GM12878 (cell line): ENCODE measurements at regions not wholly inside any gene's neighbourhood (a gene's known extent, or its start where the extent isn't known, plus 50 kb on each side); places are given as distances from the start of the nearest gene placed in this dataset.

Source experiments
- ATAC-seq: fragments of 200-7000 bp; cut with Tn5 transposase; 3 replicates; pipeline ENCODE4 v1.9.1; 2020; ENCODE audit warnings: mild to moderate bottlenecking, moderate library complexity
- BruUV-seq: library from RNA; stranded (reverse); fragments of 400-500 nt; replicated peaks from 2 replicates; lab custom pipeline; 2021; lab: Mats Ljungman, UMichigan
- CTCF ChIA-PET: fragments of 300-600 bp; sonication (Branson Sonifier 250); formaldehyde crosslinking; extraction: SDS; loops from one replicate; lab custom pipeline; 2021; ENCODE audit warnings: inconsistent platforms; lab: Yijun Ruan, JAX
- POLR2A ChIA-PET: fragments of 350-600 bp; formaldehyde crosslinking; extraction: SDS; loops from one replicate; lab custom pipeline; 2021; ENCODE audit warnings: inconsistent platforms; lab: Charles Lee
- RAD21 ChIA-PET: fragments of 300-600 bp; sonication (Branson Sonifier 250); formaldehyde crosslinking; loops from one replicate; lab custom pipeline; 2023; ENCODE audit warnings: antibody characterized with exemption; ENCODE audit not compliant: unreplicated experiment; lab: Charles Lee
- SMC1A ChIA-PET: fragments of 300-600 bp; sonication (Branson Sonifier 250); formaldehyde crosslinking; loops from one replicate; lab custom pipeline; 2023; ENCODE audit not compliant: unreplicated experiment, uncharacterized antibody; lab: Charles Lee
- DNase-seq: peaks from one replicate; pipeline ENCODE4 v3.0.0-alpha.2; 2011; ENCODE audit warnings: low read depth, low spot score
- FAIRE-seq: peaks from 3 replicates; lab custom pipeline; 2011; peaks lifted over from hg19 to GRCh38; lab: Jason Lieb, UNC
- H2AFZ ChIP-seq: 2 replicates; pipeline ENCODE4 v1.6.0; 2011; ENCODE audit warnings: low read depth, low read length, control low read depth; ENCODE audit not compliant: control insufficient read depth
- H3K27ac ChIP-seq: 2 replicates; pipeline ENCODE4 v1.5.1; 2011; ENCODE audit warnings: control low read depth; ENCODE audit not compliant: control insufficient read depth, insufficient read depth
- H3K27me3 ChIP-seq, 2 experiments: replicated peaks in 1 of 2; 2 replicates each; pipeline versions ENCODE4 v1.6.0 to v1.6.1; 2011; ENCODE audit warnings: low read length in 1 of 2; ENCODE audit not compliant: control insufficient read depth in 2 of 2, insufficient read depth in 2 of 2
- H3K36me3 ChIP-seq, 2 experiments: 2 replicates each; pipeline ENCODE4 v1.5.1; 2011; ENCODE audit warnings: low read length in 1 of 2; ENCODE audit not compliant: control insufficient read depth in 2 of 2, insufficient read depth in 2 of 2
- H3K4me1 ChIP-seq: 2 replicates; pipeline ENCODE4 v1.6.1; 2011; ENCODE audit warnings: mild to moderate bottlenecking, low read length, moderate library complexity, mixed read lengths; ENCODE audit not compliant: control insufficient read depth, insufficient read depth
- H3K4me2 ChIP-seq: 2 replicates; pipeline ENCODE4 v1.6.0; 2011; ENCODE audit warnings: control low read depth; ENCODE audit not compliant: control insufficient read depth, insufficient read depth
- H3K4me3 ChIP-seq: fragments of 200-600 bp; sonication (generic); 2 replicates; pipeline ENCODE4 v1.5.1; 2016
- H3K79me2 ChIP-seq: 2 replicates; pipeline ENCODE4 v1.6.0; 2011; ENCODE audit warnings: low read length; ENCODE audit not compliant: control insufficient read depth, insufficient read depth
- H3K9ac ChIP-seq: 2 replicates; pipeline ENCODE4 v1.8.0; 2011; ENCODE audit warnings: low read length, control low read depth, mixed read lengths; ENCODE audit not compliant: control insufficient read depth, insufficient read depth
- H3K9me3 ChIP-seq: replicated peaks from 3 replicates; pipeline ENCODE4 v1.5.1; 2011; ENCODE audit warnings: mild to moderate bottlenecking, low read length; ENCODE audit not compliant: control insufficient read depth, insufficient read depth
- H4K20me1 ChIP-seq: 2 replicates; pipeline ENCODE4 v1.6.0; 2011; ENCODE audit not compliant: control insufficient read depth, insufficient read depth
- ASH2L ChIP-seq: fragments of 300-600, 200-600 bp; sonication (generic); IDR thresholded peaks from 2 replicates; pipeline ENCODE4 v1.6.1; 2017; ENCODE audit warnings: low read depth, mild to moderate bottlenecking, borderline replicate concordance
- CBFB ChIP-seq: IDR thresholded peaks from 2 replicates; pipeline ENCODE4 v1.6.1; 2016; ENCODE audit warnings: antibody characterized with exemption, low read depth
- EP300 ChIP-seq, 2 experiments: fragments of 150-350 bp in 1 of 2; IDR thresholded peaks; 2 replicates each; pipeline ENCODE4 v1.6.1; 2011 to 2012; ENCODE audit warnings: low read depth in 2 of 2, low read length in 2 of 2, borderline replicate concordance in 1 of 2, improper control_type of control experiment in 1 of 2, inconsistent platforms in 1 of 2; ENCODE audit not compliant: control insufficient read depth in 1 of 2
- ESRRA ChIP-seq: IDR thresholded peaks from 2 replicates; pipeline ENCODE4 v1.6.1; 2012; ENCODE audit warnings: mild to moderate bottlenecking, low read length, improper control_type of control experiment
- HDAC2 ChIP-seq: fragments of 200-600 bp; sonication (generic); IDR thresholded peaks from 2 replicates; pipeline ENCODE4 v1.6.1; 2017
- MEF2A ChIP-seq: IDR thresholded peaks from 2 replicates; pipeline ENCODE4 v1.6.1; 2011; ENCODE audit warnings: low read depth, mild to moderate bottlenecking, low read length, moderate library complexity; ENCODE audit not compliant: insufficient read depth
- MXI1 ChIP-seq: fragments of 150-350 bp; IDR thresholded peaks from 2 replicates; pipeline ENCODE4 v1.6.1; 2011; ENCODE audit warnings: low read depth, mild to moderate bottlenecking, inconsistent platforms, low read length, improper control_type of control experiment
- RAD21 ChIP-seq: IDR thresholded peaks from 2 replicates; pipeline ENCODE4 v1.6.1; 2011; ENCODE audit warnings: mild to moderate bottlenecking, low read depth, low read length, moderate library complexity; ENCODE audit not compliant: insufficient read depth
- SRF ChIP-seq, 2 experiments: IDR thresholded peaks; 2 replicates each; pipeline ENCODE4 v1.6.1; 2011; ENCODE audit warnings: low read depth in 2 of 2, low read length in 2 of 2, mild to moderate bottlenecking in 1 of 2, moderate library complexity in 1 of 2
- YY1 ChIP-seq: IDR thresholded peaks from 2 replicates; pipeline ENCODE4 v1.6.1; 2011; ENCODE audit warnings: low read depth, mild to moderate bottlenecking, low read length
- ZNF274 ChIP-seq: IDR thresholded peaks from one replicate; pipeline ENCODE4 v1.8.0; 2011; ENCODE audit not compliant: insufficient read length, insufficient read depth
- WGBS: methylation state at CpG from one replicate; pipeline ENCODE4 v1.1.6; 2016; ENCODE audit warnings: low lambda C conversion rate; ENCODE audit not compliant: insufficient replicate concordance, insufficient coverage; ENCODE audit errors: missing lambda C conversion rate; 5-methylcytosine and 5-hydroxymethylcytosine counted together
- in situ Hi-C: fragments of 300-500 bp; cut with MboI; formaldehyde crosslinking; loops from 9 replicates; pipeline ENCODE4 v1.14.3; 2018; ENCODE audit warnings: mixed read lengths
- intact Hi-C: fragments of 100-400 bp; cut with micrococcal nuclease; formaldehyde crosslinking; loops from one replicate; pipeline ENCODE4 v1.14.2; 2022; ENCODE audit not compliant: unreplicated experiment
- TF ChIP-seq, protein P1 (sequence below): fragments of 450-650 bp; IDR thresholded peaks from 2 replicates; pipeline ENCODE4 v1.6.1; 2017; ENCODE audit warnings: mild to moderate bottlenecking
- TF ChIP-seq, protein P2 (sequence below): fragments of 450-650 bp; IDR thresholded peaks from 2 replicates; pipeline ENCODE4 v1.6.1; 2017; ENCODE audit warnings: antibody characterized with exemption, mild to moderate bottlenecking, moderate library complexity
- TF ChIP-seq, protein P3 (sequence below): IDR thresholded peaks from 2 replicates; pipeline ENCODE4 v1.6.1; 2012; ENCODE audit warnings: low read depth, low read length, improper control_type of control experiment
- TF ChIP-seq, protein P4 (sequence below): fragments of 450-650 bp; formaldehyde crosslinking; IDR thresholded peaks from 2 replicates; pipeline ENCODE4 v1.4.0; 2022; ENCODE audit warnings: mild to moderate bottlenecking, moderate library complexity

DNA sequence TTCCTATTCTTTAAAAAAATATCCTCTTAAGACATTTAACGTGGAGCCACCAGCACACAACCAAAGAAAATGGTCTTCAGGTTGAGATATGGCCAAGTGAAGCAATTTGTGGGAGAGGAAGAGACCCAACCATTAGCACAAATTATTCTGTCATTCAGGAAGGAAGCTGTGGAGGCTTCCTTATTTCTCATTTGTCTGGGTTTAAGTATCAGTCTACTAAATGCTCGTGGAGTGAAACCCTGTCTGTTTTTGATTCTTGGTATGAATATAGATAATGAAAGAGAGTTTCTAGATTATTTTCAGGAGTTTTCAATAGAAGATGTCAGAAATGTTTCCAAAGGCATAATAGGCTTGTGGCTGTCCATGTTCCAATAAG, 125.1 kb downstream of the GPR65 start:
- Histone ChIP-seq H2AFZ (no peak overlapping the region), H3K4me2 (no peak overlapping the region), H3K27ac (no peak overlapping the region), H4K20me1 (no peaks in the 10 kb centered on the region)
- intact Hi-C loops, result no loop called here
- 6% methylated on average over 2 of the region's 2 CpGs for WGBS
- in situ Hi-C loops, result no loop called here
- TF ChIP-seq ESRRA (no peak), ZNF274 (no peak), ASH2L (no peak), MEF2A (no peak), CBFB (no peak), SRF (IDR thresholded peaks at IDR 0.05; ENCODE audit: low read depth in 2 of 2, low read length in 2 of 2) (no peak), EP300 (IDR thresholded peaks at IDR 0.05; ENCODE audit: borderline replicate concordance in 1 of 2, control insufficient read depth in 1 of 2, low read depth in 2 of 2, low read length in 2 of 2) (no peak), MXI1 (no peak), YY1 (no peak), HDAC2 (no peak), RAD21 (no peak)
- TF ChIP-seq, protein P1, sequence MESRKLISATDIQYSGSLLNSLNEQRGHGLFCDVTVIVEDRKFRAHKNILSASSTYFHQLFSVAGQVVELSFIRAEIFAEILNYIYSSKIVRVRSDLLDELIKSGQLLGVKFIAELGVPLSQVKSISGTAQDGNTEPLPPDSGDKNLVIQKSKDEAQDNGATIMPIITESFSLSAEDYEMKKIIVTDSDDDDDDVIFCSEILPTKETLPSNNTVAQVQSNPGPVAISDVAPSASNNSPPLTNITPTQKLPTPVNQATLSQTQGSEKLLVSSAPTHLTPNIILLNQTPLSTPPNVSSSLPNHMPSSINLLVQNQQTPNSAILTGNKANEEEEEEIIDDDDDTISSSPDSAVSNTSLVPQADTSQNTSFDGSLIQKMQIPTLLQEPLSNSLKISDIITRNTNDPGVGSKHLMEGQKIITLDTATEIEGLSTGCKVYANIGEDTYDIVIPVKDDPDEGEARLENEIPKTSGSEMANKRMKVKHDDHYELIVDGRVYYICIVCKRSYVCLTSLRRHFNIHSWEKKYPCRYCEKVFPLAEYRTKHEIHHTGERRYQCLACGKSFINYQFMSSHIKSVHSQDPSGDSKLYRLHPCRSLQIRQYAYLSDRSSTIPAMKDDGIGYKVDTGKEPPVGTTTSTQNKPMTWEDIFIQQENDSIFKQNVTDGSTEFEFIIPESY, result no peak
- TF ChIP-seq, protein P2, sequence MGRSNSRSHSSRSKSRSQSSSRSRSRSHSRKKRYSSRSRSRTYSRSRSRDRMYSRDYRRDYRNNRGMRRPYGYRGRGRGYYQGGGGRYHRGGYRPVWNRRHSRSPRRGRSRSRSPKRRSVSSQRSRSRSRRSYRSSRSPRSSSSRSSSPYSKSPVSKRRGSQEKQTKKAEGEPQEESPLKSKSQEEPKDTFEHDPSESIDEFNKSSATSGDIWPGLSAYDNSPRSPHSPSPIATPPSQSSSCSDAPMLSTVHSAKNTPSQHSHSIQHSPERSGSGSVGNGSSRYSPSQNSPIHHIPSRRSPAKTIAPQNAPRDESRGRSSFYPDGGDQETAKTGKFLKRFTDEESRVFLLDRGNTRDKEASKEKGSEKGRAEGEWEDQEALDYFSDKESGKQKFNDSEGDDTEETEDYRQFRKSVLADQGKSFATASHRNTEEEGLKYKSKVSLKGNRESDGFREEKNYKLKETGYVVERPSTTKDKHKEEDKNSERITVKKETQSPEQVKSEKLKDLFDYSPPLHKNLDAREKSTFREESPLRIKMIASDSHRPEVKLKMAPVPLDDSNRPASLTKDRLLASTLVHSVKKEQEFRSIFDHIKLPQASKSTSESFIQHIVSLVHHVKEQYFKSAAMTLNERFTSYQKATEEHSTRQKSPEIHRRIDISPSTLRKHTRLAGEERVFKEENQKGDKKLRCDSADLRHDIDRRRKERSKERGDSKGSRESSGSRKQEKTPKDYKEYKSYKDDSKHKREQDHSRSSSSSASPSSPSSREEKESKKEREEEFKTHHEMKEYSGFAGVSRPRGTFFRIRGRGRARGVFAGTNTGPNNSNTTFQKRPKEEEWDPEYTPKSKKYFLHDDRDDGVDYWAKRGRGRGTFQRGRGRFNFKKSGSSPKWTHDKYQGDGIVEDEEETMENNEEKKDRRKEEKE, result no peak
- TF ChIP-seq, protein P3, sequence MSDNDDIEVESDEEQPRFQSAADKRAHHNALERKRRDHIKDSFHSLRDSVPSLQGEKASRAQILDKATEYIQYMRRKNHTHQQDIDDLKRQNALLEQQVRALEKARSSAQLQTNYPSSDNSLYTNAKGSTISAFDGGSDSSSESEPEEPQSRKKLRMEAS, result no peak
- TF ChIP-seq, protein P4, sequence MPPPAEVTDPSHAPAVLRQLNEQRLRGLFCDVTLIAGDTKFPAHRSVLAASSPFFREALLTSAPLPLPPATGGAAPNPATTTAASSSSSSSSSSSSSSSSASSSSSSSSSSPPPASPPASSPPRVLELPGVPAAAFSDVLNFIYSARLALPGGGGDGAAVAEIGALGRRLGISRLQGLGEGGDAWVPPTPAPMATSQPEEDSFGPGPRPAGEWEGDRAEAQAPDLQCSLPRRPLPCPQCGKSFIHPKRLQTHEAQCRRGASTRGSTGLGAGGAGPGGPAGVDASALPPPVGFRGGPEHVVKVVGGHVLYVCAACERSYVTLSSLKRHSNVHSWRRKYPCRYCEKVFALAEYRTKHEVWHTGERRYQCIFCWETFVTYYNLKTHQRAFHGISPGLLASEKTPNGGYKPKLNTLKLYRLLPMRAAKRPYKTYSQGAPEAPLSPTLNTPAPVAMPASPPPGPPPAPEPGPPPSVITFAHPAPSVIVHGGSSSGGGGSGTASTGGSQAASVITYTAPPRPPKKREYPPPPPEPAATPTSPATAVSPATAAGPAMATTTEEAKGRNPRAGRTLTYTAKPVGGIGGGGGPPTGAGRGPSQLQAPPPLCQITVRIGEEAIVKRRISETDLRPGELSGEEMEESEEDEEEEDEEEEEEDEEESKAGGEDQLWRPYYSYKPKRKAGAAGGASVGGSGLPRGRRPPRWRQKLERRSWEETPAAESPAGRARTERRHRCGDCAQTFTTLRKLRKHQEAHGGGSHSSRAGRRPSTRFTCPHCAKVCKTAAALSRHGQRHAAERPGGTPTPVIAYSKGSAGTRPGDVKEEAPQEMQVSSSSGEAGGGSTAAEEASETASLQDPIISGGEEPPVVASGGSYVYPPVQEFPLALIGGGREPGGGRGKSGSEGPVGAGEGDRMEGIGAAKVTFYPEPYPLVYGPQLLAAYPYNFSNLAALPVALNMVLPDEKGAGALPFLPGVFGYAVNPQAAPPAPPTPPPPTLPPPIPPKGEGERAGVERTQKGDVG, result no peak
- TF ChIP-seq, all 136 proteins: peak for 0
- no peaks in the 10 kb centered on the region for H3K36me3 ChIP-seq
- H3K9me3 ChIP-seq, result no peaks in the 10 kb centered on the region
- H3K27me3 ChIP-seq, result no peaks in the 10 kb centered on the region
- ChIA-PET RAD21 (no interaction called here), SMC1A (interaction anchor here (1.2 to 1.5 kb wide), 2 partner anchors 116 to 185 kb away, joined by 3 to 6 read pairs; no protein-coding TSS in a partner anchor), CTCF (interaction anchor here (1.3 kb wide), 1 partner anchor 38 kb away, joined by 3 read pairs; no protein-coding TSS in a partner anchor), POLR2A (no interaction called here)
- no peaks in the 10 kb centered on the region for H3K79me2 ChIP-seq
- H3K4me1 ChIP-seq, result no peaks in the 10 kb centered on the region
- FAIRE-seq (no peak), ATAC-seq (no peak), DNase-seq (no peak)
- no TSS peak for BruUV-seq
- no peak overlapping the region for H3K9ac ChIP-seq
- H3K4me3 ChIP-seq, result no peak overlapping the region
